ENCODE measurements at regions not wholly inside any gene's neighbourhood (a gene's known extent, or its start where the extent isn't known, plus 50 kb on each side); places are given as distances from the start of the nearest gene placed in this dataset.

- Histone ChIP-seq H3K9ac (ENCODE audit: insufficient read length, low read depth) (no peak overlapping the region), H3K4me1 (ENCODE audit: insufficient read depth, insufficient read length) (no peaks in the 10 kb centered on the region), H3K4me3 (ENCODE audit: insufficient read length, low read depth) (no peak overlapping the region), H3K27me3 (ENCODE audit: insufficient read depth, insufficient read length) (no peaks in the 10 kb centered on the region), H3K9me3 (ENCODE audit: insufficient read depth, low read length) (no peaks in the 10 kb centered on the region), H3K36me3 (ENCODE audit: insufficient read depth, insufficient read length, low read length) (no peaks in the 10 kb centered on the region)
- TF ChIP-seq SUZ12 (IDR thresholded peaks at IDR 0.05; ENCODE audit: extremely low read depth, insufficient read depth, insufficient read length) (no peak), YY1 (IDR thresholded peaks at IDR 0.05; ENCODE audit: insufficient read depth, insufficient read length) (no peak), ZNF274 (IDR thresholded peaks at IDR 0.05; ENCODE audit: low read depth, low read length) (no peak)
- no peak for DNase-seq (ENCODE audit: low read depth, low spot score)
These were observed 905.8 kb upstream of the ADGRL2 start for GRCh38 chr1:80894921-80895320.

GRCh38 chr1:80893115-80893514 is 907.6 kb upstream of the ADGRL2 start:
- Histone ChIP-seq H3K4me1 (ENCODE audit: insufficient read depth, insufficient read length) (no peaks in the 10 kb centered on the region), H3K36me3 (ENCODE audit: insufficient read depth, insufficient read length, low read length) (no peaks in the 10 kb centered on the region), H3K4me3 (ENCODE audit: insufficient read length, low read depth) (no peak overlapping the region), H3K9ac (ENCODE audit: insufficient read length, low read depth) (no peak overlapping the region), H3K9me3 (ENCODE audit: insufficient read depth, low read length) (no peaks in the 10 kb centered on the region), H3K27me3 (ENCODE audit: insufficient read depth, insufficient read length) (no peaks in the 10 kb centered on the region)
- DNase-seq (ENCODE audit: low read depth, low spot score) = no peak
- no peak for TF ChIP-seq SUZ12 (IDR thresholded peaks at IDR 0.05; ENCODE audit: extremely low read depth, insufficient read depth, insufficient read length)

GRCh38 chr1:80892539-80892938 is 908.2 kb upstream of the ADGRL2 start:
- no peak for DNase-seq (ENCODE audit: low read depth, low spot score)
- no peak overlapping the region for H3K4me3 ChIP-seq (ENCODE audit: insufficient read length, low read depth)
- no peaks in the 10 kb centered on the region for H3K36me3 ChIP-seq (ENCODE audit: insufficient read depth, insufficient read length, low read length)
- no peaks in the 10 kb centered on the region for H3K27me3 ChIP-seq (ENCODE audit: insufficient read depth, insufficient read length)
- TF ChIP-seq ZNF274 (IDR thresholded peaks at IDR 0.05; ENCODE audit: low read depth, low read length) (no peak), SUZ12 (IDR thresholded peaks at IDR 0.05; ENCODE audit: extremely low read depth, insufficient read depth, insufficient read length) (no peak), YY1 (IDR thresholded peaks at IDR 0.05; ENCODE audit: insufficient read depth, insufficient read length) (no peak)
- no peaks in the 10 kb centered on the region for H3K9me3 ChIP-seq (ENCODE audit: insufficient read depth, low read length)
- no peaks in the 10 kb centered on the region for H3K4me1 ChIP-seq (ENCODE audit: insufficient read depth, insufficient read length)
- no peak overlapping the region for H3K9ac ChIP-seq (ENCODE audit: insufficient read length, low read depth)

GRCh38 chr1:80891871-80892270 is 908.9 kb upstream of the ADGRL2 start:
- Histone ChIP-seq H3K9ac (ENCODE audit: insufficient read length, low read depth) (no peak overlapping the region), H3K36me3 (ENCODE audit: insufficient read depth, insufficient read length, low read length) (no peaks in the 10 kb centered on the region), H3K27me3 (ENCODE audit: insufficient read depth, insufficient read length) (no peaks in the 10 kb centered on the region), H3K4me1 (ENCODE audit: insufficient read depth, insufficient read length) (no peaks in the 10 kb centered on the region), H3K4me3 (ENCODE audit: insufficient read length, low read depth) (no peak overlapping the region), H3K9me3 (ENCODE audit: insufficient read depth, low read length) (no peaks in the 10 kb centered on the region)
- no peak for TF ChIP-seq ZNF274 (IDR thresholded peaks at IDR 0.05; ENCODE audit: low read depth, low read length)
- TF ChIP-seq SUZ12 (IDR thresholded peaks at IDR 0.05; ENCODE audit: extremely low read depth, insufficient read depth, insufficient read length) = no peak
- TF ChIP-seq YY1 (IDR thresholded peaks at IDR 0.05; ENCODE audit: insufficient read depth, insufficient read length) = no peak
- DNase-seq (ENCODE audit: low read depth, low spot score) = no peak

- TF ChIP-seq ZNF274 (IDR thresholded peaks at IDR 0.05; ENCODE audit: low read depth, low read length) (no peak), SUZ12 (IDR thresholded peaks at IDR 0.05; ENCODE audit: extremely low read depth, insufficient read depth, insufficient read length) (no peak)
- Histone ChIP-seq H3K27me3 (ENCODE audit: insufficient read depth, insufficient read length) (no peaks in the 10 kb centered on the region), H3K9ac (ENCODE audit: insufficient read length, low read depth) (no peak overlapping the region), H3K36me3 (ENCODE audit: insufficient read depth, insufficient read length, low read length) (no peaks in the 10 kb centered on the region), H3K4me1 (ENCODE audit: insufficient read depth, insufficient read length) (no peaks in the 10 kb centered on the region), H3K4me3 (ENCODE audit: insufficient read length, low read depth) (no peak overlapping the region), H3K9me3 (ENCODE audit: insufficient read depth, low read length) (no peaks in the 10 kb centered on the region)
- no peak for DNase-seq (ENCODE audit: low read depth, low spot score)
These were observed 918.2 kb upstream of the ADGRL2 start for GRCh38 chr1:80882553-80882952.

- Histone ChIP-seq H3K9me3 (ENCODE audit: insufficient read depth, low read length) (no peaks in the 10 kb centered on the region), H3K9ac (ENCODE audit: insufficient read length, low read depth) (no peak overlapping the region), H3K27me3 (ENCODE audit: insufficient read depth, insufficient read length) (no peaks in the 10 kb centered on the region), H3K4me3 (ENCODE audit: insufficient read length, low read depth) (no peak overlapping the region), H3K36me3 (ENCODE audit: insufficient read depth, insufficient read length, low read length) (no peaks in the 10 kb centered on the region), H3K4me1 (ENCODE audit: insufficient read depth, insufficient read length) (no peaks in the 10 kb centered on the region)
- no peak for DNase-seq (ENCODE audit: low read depth, low spot score)
- TF ChIP-seq YY1 (IDR thresholded peaks at IDR 0.05; ENCODE audit: insufficient read depth, insufficient read length) (no peak), SUZ12 (IDR thresholded peaks at IDR 0.05; ENCODE audit: extremely low read depth, insufficient read depth, insufficient read length) (no peak), ZNF274 (IDR thresholded peaks at IDR 0.05; ENCODE audit: low read depth, low read length) (no peak)
These were observed 922.4 kb upstream of the ADGRL2 start for GRCh38 chr1:80878343-80878742.

GRCh38 chr1:80876035-80876434 is 924.7 kb upstream of the ADGRL2 start:
- Histone ChIP-seq H3K4me1 (ENCODE audit: insufficient read depth, insufficient read length) (no peaks in the 10 kb centered on the region), H3K27me3 (ENCODE audit: insufficient read depth, insufficient read length) (no peaks in the 10 kb centered on the region), H3K9ac (ENCODE audit: insufficient read length, low read depth) (no peak overlapping the region), H3K4me3 (ENCODE audit: insufficient read length, low read depth) (no peak overlapping the region), H3K36me3 (ENCODE audit: insufficient read depth, insufficient read length, low read length) (no peaks in the 10 kb centered on the region), H3K9me3 (ENCODE audit: insufficient read depth, low read length) (no peaks in the 10 kb centered on the region)
- TF ChIP-seq ZNF274 (IDR thresholded peaks at IDR 0.05; ENCODE audit: low read depth, low read length) = no peak
- no peak for TF ChIP-seq YY1 (IDR thresholded peaks at IDR 0.05; ENCODE audit: insufficient read depth, insufficient read length)
- TF ChIP-seq SUZ12 (IDR thresholded peaks at IDR 0.05; ENCODE audit: extremely low read depth, insufficient read depth, insufficient read length) = no peak
- no peak for DNase-seq (ENCODE audit: low read depth, low spot score)

GRCh38 chr1:80869299-80869698 is 931.4 kb upstream of the ADGRL2 start:
- DNase-seq (ENCODE audit: low read depth, low spot score) = no peak
- Histone ChIP-seq H3K36me3 (ENCODE audit: insufficient read depth, insufficient read length, low read length) (no peaks in the 10 kb centered on the region), H3K9me3 (ENCODE audit: insufficient read depth, low read length) (no peaks in the 10 kb centered on the region), H3K4me1 (ENCODE audit: insufficient read depth, insufficient read length) (no peaks in the 10 kb centered on the region), H3K27me3 (ENCODE audit: insufficient read depth, insufficient read length) (no peaks in the 10 kb centered on the region), H3K9ac (ENCODE audit: insufficient read length, low read depth) (no peak overlapping the region), H3K4me3 (ENCODE audit: insufficient read length, low read depth) (no peak overlapping the region)
- no peak for TF ChIP-seq SUZ12 (IDR thresholded peaks at IDR 0.05; ENCODE audit: extremely low read depth, insufficient read depth, insufficient read length)
- no peak for TF ChIP-seq ZNF274 (IDR thresholded peaks at IDR 0.05; ENCODE audit: low read depth, low read length)
- TF ChIP-seq YY1 (IDR thresholded peaks at IDR 0.05; ENCODE audit: insufficient read depth, insufficient read length) = no peak
